ENCODE measurements at regions not wholly inside any gene's neighbourhood (a gene's known extent, or its start where the extent isn't known, plus 50 kb on each side); places are given as distances from the start of the nearest gene placed in this dataset.

GRCh38 chr2:78734221-78734620 lies 291.3 kb upstream of the REG3G start:
- Histone ChIP-seq H3K4me3 (no peak overlapping the region), H3K4me1 (ENCODE audit: low read depth) (no peaks in the 10 kb centered on the region), H3K9me3 (no peaks in the 10 kb centered on the region), H3K36me3 (ENCODE audit: low read depth) (no peaks in the 10 kb centered on the region)
- no peak for DNase-seq
- intact Hi-C loops (cut with DNase I, micrococcal nuclease), result no loop called here
- no peak for ATAC-seq
- TF ChIP-seq, protein P1, sequence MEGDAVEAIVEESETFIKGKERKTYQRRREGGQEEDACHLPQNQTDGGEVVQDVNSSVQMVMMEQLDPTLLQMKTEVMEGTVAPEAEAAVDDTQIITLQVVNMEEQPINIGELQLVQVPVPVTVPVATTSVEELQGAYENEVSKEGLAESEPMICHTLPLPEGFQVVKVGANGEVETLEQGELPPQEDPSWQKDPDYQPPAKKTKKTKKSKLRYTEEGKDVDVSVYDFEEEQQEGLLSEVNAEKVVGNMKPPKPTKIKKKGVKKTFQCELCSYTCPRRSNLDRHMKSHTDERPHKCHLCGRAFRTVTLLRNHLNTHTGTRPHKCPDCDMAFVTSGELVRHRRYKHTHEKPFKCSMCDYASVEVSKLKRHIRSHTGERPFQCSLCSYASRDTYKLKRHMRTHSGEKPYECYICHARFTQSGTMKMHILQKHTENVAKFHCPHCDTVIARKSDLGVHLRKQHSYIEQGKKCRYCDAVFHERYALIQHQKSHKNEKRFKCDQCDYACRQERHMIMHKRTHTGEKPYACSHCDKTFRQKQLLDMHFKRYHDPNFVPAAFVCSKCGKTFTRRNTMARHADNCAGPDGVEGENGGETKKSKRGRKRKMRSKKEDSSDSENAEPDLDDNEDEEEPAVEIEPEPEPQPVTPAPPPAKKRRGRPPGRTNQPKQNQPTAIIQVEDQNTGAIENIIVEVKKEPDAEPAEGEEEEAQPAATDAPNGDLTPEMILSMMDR (IDR thresholded peaks at IDR 0.05), result no peak

- TF ChIP-seq, protein P1 (IDR thresholded peaks at IDR 0.05), result no peak
- no peaks in the 10 kb centered on the region for H3K36me3 ChIP-seq (ENCODE audit: low read depth)
- intact Hi-C loops (cut with DNase I, micrococcal nuclease), result no loop called here
- no peak overlapping the region for H3K4me3 ChIP-seq
- DNase-seq, result no peak
- H3K9me3 ChIP-seq, result no peaks in the 10 kb centered on the region
- no peak for ATAC-seq
- no peaks in the 10 kb centered on the region for H3K4me1 ChIP-seq (ENCODE audit: low read depth)
These were observed 286.2 kb upstream of the REG3G start for GRCh38 chr2:78739282-78739681.

- DNase-seq, result no peak
- TF ChIP-seq, protein P1 (IDR thresholded peaks at IDR 0.05), result no peak
- Histone ChIP-seq H3K4me1 (ENCODE audit: low read depth) (no peaks in the 10 kb centered on the region), H3K36me3 (ENCODE audit: low read depth) (no peaks in the 10 kb centered on the region), H3K4me3 (no peak overlapping the region), H3K9me3 (no peaks in the 10 kb centered on the region)
- ATAC-seq, result no peak
- intact Hi-C loops (cut with DNase I, micrococcal nuclease), result no loop called here
These were observed 275.9 kb upstream of the REG3G start for GRCh38 chr2:78749638-78750037.

GRCh38 chr2:78750219-78750618 lies 275.3 kb upstream of the REG3G start:
- H3K4me3 ChIP-seq, result no peak overlapping the region
- ATAC-seq, result no peak
- intact Hi-C loops (cut with DNase I, micrococcal nuclease), result no loop called here

GRCh38 chr2:78754930-78755329 lies 270.6 kb upstream of the REG3G start:
- Histone ChIP-seq H3K4me1 (ENCODE audit: low read depth) (no peaks in the 10 kb centered on the region), H3K36me3 (ENCODE audit: low read depth) (no peaks in the 10 kb centered on the region), H3K4me3 (no peak overlapping the region), H3K9me3 (no peaks in the 10 kb centered on the region)
- intact Hi-C loops (cut with DNase I, micrococcal nuclease), result no loop called here
- DNase-seq, result no peak
- TF ChIP-seq, protein P1 (IDR thresholded peaks at IDR 0.05), result no peak
- no peak for ATAC-seq

More at GRCh38 chr2:78750219-78750618, 275.3 kb upstream of the REG3G start:
- no peak for DNase-seq
- no peaks in the 10 kb centered on the region for H3K9me3 ChIP-seq
- no peaks in the 10 kb centered on the region for H3K4me1 ChIP-seq (ENCODE audit: low read depth)
- TF ChIP-seq, protein P1 (IDR thresholded peaks at IDR 0.05), result no peak
- H3K36me3 ChIP-seq (ENCODE audit: low read depth), result no peaks in the 10 kb centered on the region

DNA sequence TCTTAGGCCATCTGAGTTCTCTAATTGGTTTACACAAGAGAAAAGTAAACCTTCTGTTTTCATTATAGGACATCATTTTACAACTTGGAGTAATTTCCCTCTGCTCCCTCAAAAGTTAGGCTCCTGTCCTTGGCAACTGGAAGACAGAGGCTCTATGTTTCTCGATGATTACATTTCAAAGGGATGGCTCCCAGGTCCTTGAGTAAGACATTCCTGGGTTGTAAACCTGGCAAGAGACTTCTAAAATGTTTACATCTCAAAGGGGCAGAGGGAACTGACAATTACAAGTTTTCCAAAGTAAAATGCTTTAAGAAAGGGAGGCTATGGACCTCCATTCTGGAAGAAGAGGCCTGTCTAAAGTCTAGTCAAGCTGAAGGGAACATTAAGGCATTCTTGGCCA lies 268.3 kb upstream of the REG3G start:
- TF ChIP-seq, protein P1 (IDR thresholded peaks at IDR 0.05), result no peak
- Histone ChIP-seq H3K36me3 (ENCODE audit: low read depth) (no peaks in the 10 kb centered on the region), H3K4me1 (ENCODE audit: low read depth) (no peaks in the 10 kb centered on the region), H3K9me3 (peaks cover 16% of the 10 kb centered on the region), H3K4me3 (no peak overlapping the region)
- DNase-seq (no peak), ATAC-seq (no peak)
- intact Hi-C loops (cut with DNase I, micrococcal nuclease), result no loop called here
